Adrenal gland (tissue), 5 donors: ENCODE measurements at regions not wholly inside any gene's neighbourhood (a gene's known extent, or its start where the extent isn't known, plus 50 kb on each side); places are given as distances from the start of the nearest gene placed in this dataset.

Experiments
- POLR2A ChIP-seq, 2 donors: fragments of 450-650 bp; IDR thresholded peaks; one replicate each; pipeline ENCODE4 v1.6.1; 2017; ENCODE audit warnings: antibody characterized with exemption in 2 of 2, mild to moderate bottlenecking in 2 of 2, moderate library complexity in 1 of 2
- TF ChIP-seq, protein P1 (sequence below), 6 experiments: fragments of 450-650 bp in 4 of 6; fragments of 200-600 bp in 2 of 6; sonication (generic) in 1 of 6; IDR thresholded peaks; 1 replicate in 5 of 6; 2 replicates in 1 of 6; pipeline versions ENCODE4 v1.5.1 to v1.8.0; 2016 to 2021; ENCODE audit warnings: antibody characterized with exemption in 6 of 6, mild to moderate bottlenecking in 2 of 6, moderate library complexity in 1 of 6
- donor health status: DM: no; HTN: no; CAD: no.

DNA sequence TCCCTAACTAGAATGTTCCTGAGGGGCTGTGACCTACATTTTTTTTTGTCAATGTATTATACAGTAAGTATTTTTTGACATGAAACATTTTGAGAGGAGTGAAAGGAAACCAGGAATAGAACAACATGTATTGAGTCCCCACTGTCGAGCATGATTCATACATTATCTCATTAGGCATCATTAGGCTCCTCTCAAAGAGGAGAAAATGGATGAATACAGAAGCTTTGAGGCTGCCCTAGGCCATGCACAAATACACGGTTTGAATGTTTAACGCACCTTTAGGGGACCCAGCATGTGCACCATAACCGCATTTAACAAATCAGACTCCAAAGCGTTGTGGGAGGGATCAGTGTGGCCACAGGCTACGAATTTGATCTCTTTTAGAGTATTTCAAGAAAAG is 87.8 kb downstream of the TBXT start:
- TF ChIP-seq, protein P1, sequence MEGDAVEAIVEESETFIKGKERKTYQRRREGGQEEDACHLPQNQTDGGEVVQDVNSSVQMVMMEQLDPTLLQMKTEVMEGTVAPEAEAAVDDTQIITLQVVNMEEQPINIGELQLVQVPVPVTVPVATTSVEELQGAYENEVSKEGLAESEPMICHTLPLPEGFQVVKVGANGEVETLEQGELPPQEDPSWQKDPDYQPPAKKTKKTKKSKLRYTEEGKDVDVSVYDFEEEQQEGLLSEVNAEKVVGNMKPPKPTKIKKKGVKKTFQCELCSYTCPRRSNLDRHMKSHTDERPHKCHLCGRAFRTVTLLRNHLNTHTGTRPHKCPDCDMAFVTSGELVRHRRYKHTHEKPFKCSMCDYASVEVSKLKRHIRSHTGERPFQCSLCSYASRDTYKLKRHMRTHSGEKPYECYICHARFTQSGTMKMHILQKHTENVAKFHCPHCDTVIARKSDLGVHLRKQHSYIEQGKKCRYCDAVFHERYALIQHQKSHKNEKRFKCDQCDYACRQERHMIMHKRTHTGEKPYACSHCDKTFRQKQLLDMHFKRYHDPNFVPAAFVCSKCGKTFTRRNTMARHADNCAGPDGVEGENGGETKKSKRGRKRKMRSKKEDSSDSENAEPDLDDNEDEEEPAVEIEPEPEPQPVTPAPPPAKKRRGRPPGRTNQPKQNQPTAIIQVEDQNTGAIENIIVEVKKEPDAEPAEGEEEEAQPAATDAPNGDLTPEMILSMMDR (IDR thresholded peaks at IDR 0.05), result no peak
- no peak for TF ChIP-seq POLR2A (IDR thresholded peaks at IDR 0.05)
